GM18867 (cell line): ENCODE measurements at regions not wholly inside any gene's neighbourhood (a gene's known extent, or its start where the extent isn't known, plus 50 kb on each side); places are given as distances from the start of the nearest gene placed in this dataset.
A peak's percentile ranks its signal among the peaks of the same experiment; 100 is the strongest.
"Not testable (repeated sequence)": the region's sequence is repeated elsewhere in the genome, so short reads cannot be mapped to it uniquely, and the experiment has no call there.

Source experiments
- ATAC-seq: cut with Tn5 transposase; IDR thresholded peaks from one replicate; pipeline ENCODE4 v1.9.1; 2021; ENCODE audit warnings: mild to moderate bottlenecking, moderate library complexity; ENCODE audit not compliant: unreplicated experiment

DNA sequence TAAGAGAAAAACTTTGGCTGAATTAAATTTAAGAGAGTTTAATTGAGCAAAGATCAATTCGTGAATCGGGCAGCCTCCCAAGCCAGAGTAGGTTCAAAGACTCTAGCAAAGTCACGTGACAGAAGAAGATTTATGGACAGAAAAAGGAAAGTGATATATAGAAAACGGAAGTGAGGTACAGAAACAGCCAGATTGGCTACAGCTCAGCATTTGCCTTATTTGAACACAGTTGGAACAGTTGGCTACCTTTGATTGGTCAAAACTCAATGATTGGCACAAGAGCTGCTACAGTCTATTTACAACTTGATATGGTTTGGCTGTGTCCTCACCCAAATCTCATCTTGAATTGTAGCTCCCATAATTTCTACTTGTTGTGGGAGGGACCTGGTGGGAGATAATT is 102.6 kb downstream of the PLG start:
- ATAC-seq = no peak

DNA sequence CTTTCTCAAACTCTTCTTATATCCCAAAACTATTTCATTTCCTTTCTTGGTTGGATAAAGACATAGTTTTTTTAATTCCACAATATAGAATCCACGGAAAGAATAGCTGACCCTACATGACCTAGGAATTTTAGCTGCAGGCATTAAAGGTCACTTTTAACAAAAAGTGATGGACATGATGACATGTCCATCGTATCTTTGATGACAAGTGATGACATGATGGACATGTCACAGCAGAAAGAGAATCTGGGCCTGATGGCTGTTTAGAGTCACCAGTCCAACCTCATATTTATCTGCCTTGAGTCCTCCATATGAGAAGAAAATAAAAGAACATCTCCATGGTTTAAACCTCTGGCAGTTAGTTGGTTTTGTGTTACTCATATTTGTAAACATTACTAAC is 106.2 kb downstream of the PLG start:
- ATAC-seq = no peak

DNA sequence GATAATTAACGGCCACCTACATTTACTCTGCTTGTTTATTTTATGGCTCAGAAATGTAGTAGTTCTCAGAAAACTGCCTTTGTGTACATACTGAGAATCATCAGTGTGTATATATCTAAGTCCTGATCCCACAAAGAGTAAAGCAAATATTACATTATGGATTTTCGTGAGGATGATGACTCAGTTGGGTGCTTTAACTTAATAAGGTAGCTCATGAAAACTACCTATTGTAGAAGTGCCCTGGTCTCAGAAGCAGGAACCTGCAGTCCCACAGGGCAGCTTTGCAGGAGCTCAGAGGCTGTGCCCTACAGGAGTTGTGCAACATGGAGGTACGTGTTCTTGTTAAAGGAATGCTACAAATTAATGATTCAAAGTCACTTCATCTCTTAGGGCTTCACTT is 108.2 kb downstream of the PLG start:
- peak; percentile 31 for ATAC-seq

DNA sequence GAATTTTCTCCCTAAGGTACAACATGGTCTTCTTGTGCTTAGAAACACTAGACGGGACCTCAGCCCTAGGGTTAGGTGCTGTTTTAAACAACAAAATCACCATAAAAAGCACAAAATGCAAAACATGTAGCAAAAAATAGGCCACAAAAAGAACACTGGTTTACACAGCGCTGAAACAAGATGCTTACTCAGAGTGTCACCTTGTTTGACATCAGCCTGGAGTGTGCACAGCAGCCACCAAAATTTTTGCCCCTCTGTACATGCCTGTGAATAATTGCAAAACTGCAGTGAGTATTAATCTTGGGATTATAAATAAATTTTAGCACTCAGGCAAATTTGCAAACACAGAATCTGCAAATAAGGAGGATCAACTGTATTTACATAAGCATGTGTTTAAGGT is 110.1 kb downstream of the PLG start:
- peak; percentile 51 for ATAC-seq

DNA sequence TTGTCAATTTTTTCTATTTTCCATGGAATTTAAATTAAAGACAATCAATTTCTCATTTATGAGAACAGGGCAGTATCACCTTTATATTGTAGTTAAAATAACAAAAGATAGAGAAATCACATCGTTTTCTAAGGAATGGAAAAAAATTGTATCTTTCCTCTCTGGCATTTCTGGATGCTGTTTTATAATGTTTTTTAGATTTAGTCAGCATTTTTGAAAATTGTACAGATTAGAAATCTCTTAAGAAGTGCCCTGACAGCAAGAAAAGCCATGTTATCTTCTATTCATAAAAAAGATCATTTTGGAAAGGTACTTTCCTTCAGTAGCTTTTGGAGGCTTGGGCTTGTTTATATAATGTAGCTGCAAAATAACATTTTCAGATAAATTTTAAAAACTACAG is 116.9 kb downstream of the PLG start:
- no peak for ATAC-seq

DNA sequence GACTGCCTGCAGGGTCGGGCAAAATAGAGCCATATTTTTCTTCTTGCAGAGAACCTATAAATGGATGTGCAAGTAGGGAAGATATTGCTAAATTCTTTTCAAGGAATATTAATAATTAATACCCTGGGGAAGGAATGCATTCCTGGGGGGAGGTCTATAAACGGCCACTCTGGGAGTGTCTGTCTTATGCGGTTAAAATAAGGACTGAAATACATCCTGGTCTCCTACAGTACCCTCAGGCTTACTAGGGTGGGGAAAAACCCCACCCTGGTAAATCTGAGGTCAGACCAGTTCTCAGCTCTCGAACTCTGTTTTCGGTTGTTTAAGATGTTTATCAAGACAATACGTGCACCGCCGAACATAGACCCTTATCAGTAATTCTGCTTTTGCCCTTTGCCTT is 118.6 kb downstream of the PLG start:
- ATAC-seq = not testable (repeated sequence)

DNA sequence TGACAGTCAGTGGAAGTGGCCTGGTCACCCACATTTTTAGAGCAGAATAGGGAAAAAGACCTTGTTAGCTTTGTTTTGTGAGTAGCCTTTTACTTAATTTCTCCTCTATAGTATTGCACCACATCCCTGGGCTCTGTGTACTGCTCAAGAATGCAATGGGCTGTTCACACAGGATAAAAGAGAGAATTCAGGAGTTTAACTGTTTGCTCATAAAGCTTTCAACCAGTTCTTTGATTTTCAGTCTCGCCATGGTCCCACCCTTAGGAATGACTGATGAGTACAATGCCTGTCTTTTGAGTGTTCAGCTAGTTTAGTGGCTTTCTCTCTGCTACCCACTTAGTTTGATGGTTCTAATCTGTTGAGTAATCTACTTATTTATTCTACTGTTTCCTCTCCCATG is 129.7 kb downstream of the PLG start:
- ATAC-seq = no peak

- no peak for ATAC-seq
Measured at GRCh38 chr6:160832422-160832821, 130.4 kb downstream of the PLG start.

DNA sequence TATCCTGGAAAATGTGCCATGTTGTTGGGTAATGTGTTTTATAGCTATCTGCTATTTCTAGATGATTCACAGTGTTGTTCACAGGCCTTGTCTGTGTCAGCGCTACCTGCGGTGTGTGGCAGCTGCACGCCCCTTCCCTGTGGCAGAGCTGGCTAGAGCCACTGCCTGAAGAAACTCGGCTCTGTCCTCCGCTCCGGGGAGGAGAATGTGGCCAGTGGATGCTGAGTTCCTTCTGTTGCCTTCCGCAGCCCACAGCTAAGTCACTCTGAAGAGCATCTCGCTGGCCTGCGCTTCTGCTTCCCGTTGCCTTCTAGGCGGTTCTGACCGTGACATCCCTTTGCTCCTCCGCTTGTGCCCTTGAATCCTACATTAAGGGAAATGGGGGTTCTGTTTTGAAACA is 135.1 kb downstream of the PLG start:
- no peak for ATAC-seq

- ATAC-seq = no peak
Measured at GRCh38 chr6:160851031-160851430, 140.5 kb upstream of the MAP3K4 start.

GRCh38 chr6:160853946-160854345 is 137.6 kb upstream of the MAP3K4 start:
- no peak for ATAC-seq

DNA sequence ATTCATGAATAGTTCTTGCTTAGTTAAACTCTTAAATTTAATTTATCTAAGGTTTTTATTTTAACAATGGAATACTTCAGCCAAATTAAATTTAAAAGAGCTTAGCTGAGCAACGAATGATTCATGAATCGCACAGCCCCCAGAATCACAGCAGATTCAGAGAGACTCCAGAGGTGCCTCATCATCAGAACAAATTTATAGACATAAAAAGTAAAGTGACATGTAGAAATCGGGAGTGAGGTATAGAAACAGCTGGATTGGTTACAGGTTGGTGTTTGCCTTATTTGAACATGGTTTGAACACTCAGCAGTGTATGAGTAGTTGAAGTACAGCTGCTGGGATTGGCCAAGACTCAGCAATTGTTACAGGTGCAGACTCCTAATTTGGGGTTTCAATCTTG is 132.7 kb upstream of the MAP3K4 start:
- ATAC-seq = no peak

GRCh38 chr6:160859822-160860221 is 131.7 kb upstream of the MAP3K4 start:
- ATAC-seq = no peak

DNA sequence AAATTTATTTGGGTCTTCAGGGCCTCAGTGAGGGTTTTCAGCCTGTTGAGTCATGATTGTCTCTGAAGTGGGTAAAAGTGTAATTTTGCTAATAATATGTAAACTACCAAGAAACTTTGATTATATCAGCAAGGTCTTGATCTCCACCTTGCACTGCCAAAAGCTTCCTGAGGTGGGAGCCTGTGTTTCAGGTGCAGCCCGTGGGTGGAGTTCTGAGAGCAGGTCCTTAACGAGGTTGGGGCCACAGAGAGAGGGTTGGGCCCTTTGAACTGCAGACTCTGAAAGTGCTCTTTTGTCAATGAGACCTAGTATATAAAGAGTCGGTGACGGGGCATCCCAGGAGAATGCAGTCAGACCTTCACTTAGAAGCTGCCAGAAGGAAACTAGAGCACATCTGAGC is 129.7 kb upstream of the MAP3K4 start:
- ATAC-seq = no peak

- no peak for ATAC-seq
Measured at GRCh38 chr6:160863782-160864181, 127.8 kb upstream of the MAP3K4 start.

DNA sequence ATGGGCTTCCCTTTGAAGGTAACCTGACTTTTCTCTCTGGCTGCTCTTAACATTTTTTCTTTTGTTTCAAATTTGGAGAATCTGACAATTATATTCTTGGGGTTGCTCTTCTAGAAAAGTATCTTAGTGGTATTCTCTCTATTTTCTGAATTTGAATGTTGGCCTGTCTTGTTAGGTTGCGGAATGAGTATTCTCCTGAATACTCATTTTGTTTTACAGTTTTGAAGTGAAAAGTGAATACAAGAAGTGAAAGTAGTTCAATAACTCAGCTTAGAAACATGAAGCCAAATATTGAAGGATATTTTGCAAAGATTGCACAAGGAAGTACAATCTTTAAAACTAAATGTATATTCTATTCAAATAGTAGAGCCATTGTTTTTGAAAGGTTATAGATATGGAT is 120.2 kb upstream of the MAP3K4 start:
- peak; percentile 82 for ATAC-seq

- ATAC-seq = no peak
Measured at GRCh38 chr6:160881148-160881808, 110.3 kb upstream of the MAP3K4 start.

DNA sequence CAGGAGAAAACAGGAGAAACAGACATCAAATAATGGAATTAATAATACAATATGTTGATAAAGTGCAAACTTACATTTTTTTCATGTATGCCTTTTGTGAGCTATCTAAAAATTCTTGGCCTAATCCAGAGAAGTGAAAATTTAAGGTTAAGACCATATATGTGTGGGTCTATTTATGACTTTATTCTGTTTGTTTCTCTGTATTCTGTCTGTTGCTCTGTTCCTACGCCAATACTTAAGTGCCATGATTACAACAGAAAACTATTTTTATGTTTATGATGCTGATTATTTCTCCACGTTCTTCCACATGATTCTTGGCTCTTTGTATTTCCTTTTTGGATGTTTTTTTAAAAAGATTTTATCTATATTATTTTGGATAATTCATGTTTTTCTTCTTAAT is 109.6 kb upstream of the MAP3K4 start:
- no peak for ATAC-seq

- no peak for ATAC-seq
Measured at GRCh38 chr6:160882791-160883279, 108.7 kb upstream of the MAP3K4 start.

- no peak for ATAC-seq
Measured at GRCh38 chr6:160883560-160883959, 108.0 kb upstream of the MAP3K4 start.

DNA sequence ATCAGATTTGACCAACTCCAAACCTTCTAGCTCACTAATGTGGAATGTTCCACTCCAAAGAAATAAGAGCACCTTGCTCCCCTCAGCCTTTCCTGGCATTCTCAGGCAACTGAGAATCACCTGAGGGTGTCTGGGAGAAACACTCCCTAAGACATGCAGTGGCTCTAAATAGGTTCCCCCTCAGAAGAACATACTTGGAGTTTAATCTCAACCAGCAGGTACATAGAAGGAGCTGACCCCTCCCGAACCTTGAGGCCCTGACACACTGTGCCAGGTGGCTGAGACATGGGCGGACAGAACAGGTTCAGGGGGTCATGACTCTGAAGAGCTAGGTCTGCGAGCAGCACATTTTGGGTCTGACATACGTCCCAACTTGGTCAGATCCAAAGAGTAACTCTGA is 107.6 kb upstream of the MAP3K4 start:
- ATAC-seq = no peak

GRCh38 chr6:160889148-160889547 is 102.4 kb upstream of the MAP3K4 start:
- ATAC-seq = not testable (repeated sequence)

- ATAC-seq = no peak
Measured at GRCh38 chr6:160891690-160892089, 99.9 kb upstream of the MAP3K4 start.
